ENCODE measurements at regions not wholly inside any gene's neighbourhood (a gene's known extent, or its start where the extent isn't known, plus 50 kb on each side); places are given as distances from the start of the nearest gene placed in this dataset.
"Not testable (repeated sequence)": the region's sequence is repeated elsewhere in the genome, so short reads cannot be mapped to it uniquely, and the experiment has no call there.

- DNase-seq (ENCODE audit: low read depth in 2 of 2) = no peak
These were observed 318.9 kb downstream of the DLEU7 start for GRCh38 chr13:50524560-50524959.

- DNase-seq (ENCODE audit: low read depth in 2 of 2) = no peak
These were observed 316.8 kb downstream of the DLEU7 start for GRCh38 chr13:50526661-50527071.

- DNase-seq (ENCODE audit: low read depth in 2 of 2) = no peak
These were observed 316.3 kb downstream of the DLEU7 start for GRCh38 chr13:50527188-50527587.

GRCh38 chr13:50527612-50528509, 315.6 kb downstream of the DLEU7 start:
- no peak for DNase-seq (ENCODE audit: low read depth in 2 of 2)

GRCh38 chr13:50529154-50529882, 314.2 kb downstream of the DLEU7 start:
- no peak for DNase-seq (ENCODE audit: low read depth in 2 of 2)

- no peak for DNase-seq (ENCODE audit: low read depth in 2 of 2)
These were observed 311.3 kb downstream of the DLEU7 start for GRCh38 chr13:50531917-50532899.

GRCh38 chr13:50535050-50535449, 308.4 kb downstream of the DLEU7 start:
- no peak for DNase-seq (ENCODE audit: low read depth in 2 of 2)

GRCh38 chr13:50537029-50537428, 306.5 kb downstream of the DLEU7 start:
- DNase-seq (ENCODE audit: low read depth in 2 of 2) = no peak

- DNase-seq (ENCODE audit: low read depth in 2 of 2) = no peak
These were observed 303.5 kb downstream of the DLEU7 start for GRCh38 chr13:50539791-50540530.

GRCh38 chr13:50543141-50543540, 300.4 kb downstream of the DLEU7 start:
- DNase-seq (ENCODE audit: low read depth in 2 of 2) = no peak

- DNase-seq (ENCODE audit: low read depth in 2 of 2) = no peak
These were observed 299.7 kb downstream of the DLEU7 start for GRCh38 chr13:50543782-50544181.

GRCh38 chr13:50544211-50544610, 299.3 kb downstream of the DLEU7 start:
- no peak for DNase-seq (ENCODE audit: low read depth in 2 of 2)

GRCh38 chr13:50547175-50547574, 296.3 kb downstream of the DLEU7 start:
- DNase-seq (ENCODE audit: low read depth in 2 of 2) = not testable (repeated sequence)

GRCh38 chr13:50548586-50548985, 294.9 kb downstream of the DLEU7 start:
- no peak for DNase-seq (ENCODE audit: low read depth in 2 of 2)

- DNase-seq (ENCODE audit: low read depth in 2 of 2) = no peak
These were observed 294.1 kb downstream of the DLEU7 start for GRCh38 chr13:50549221-50549942.

GRCh38 chr13:50550151-50550550, 293.3 kb downstream of the DLEU7 start:
- DNase-seq (ENCODE audit: low read depth in 2 of 2) = no peak

- DNase-seq (ENCODE audit: low read depth in 2 of 2) = no peak
These were observed 291.0 kb downstream of the DLEU7 start for GRCh38 chr13:50552424-50552966.

- no peak for DNase-seq (ENCODE audit: low read depth in 2 of 2)
These were observed 281.8 kb downstream of the DLEU7 start for GRCh38 chr13:50561739-50562138.

- no peak for DNase-seq (ENCODE audit: low read depth in 2 of 2)
These were observed 276.8 kb downstream of the DLEU7 start for GRCh38 chr13:50566646-50567045.

GRCh38 chr13:50572129-50572528, 271.4 kb downstream of the DLEU7 start:
- no peak for DNase-seq (ENCODE audit: low read depth in 2 of 2)

All from stimulated activated CD8-positive, alpha-beta memory T cell treated with anti-CD3 and anti-CD28 coated beads, Interleukin-15, amount 100 ng/mL, for 48 hours (primary cell).